ENCODE measurements at regions not wholly inside any gene's neighbourhood (a gene's known extent, or its start where the extent isn't known, plus 50 kb on each side); places are given as distances from the start of the nearest gene placed in this dataset.

DNA sequence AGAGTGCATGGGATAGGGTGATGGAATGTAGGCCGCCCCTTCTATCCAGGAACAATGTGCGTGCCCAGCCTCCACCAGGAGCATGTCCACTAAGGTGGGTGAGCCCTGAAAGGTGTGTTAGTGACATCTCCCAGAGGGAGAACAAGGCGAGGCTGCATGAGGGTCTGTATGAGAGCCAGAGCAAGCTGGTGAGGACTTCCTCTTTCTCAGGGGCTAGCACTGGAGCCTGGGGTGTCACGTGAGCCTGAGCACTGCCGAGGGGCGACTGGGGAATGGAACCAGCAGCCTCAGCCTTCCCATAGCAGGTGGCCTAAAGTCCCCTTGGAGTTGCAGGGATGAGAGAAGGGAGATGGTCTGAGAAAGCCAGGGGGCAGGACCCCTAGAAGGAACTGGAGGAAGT, 156.3 kb upstream of the COBL start:
- TF ChIP-seq, protein P1, sequence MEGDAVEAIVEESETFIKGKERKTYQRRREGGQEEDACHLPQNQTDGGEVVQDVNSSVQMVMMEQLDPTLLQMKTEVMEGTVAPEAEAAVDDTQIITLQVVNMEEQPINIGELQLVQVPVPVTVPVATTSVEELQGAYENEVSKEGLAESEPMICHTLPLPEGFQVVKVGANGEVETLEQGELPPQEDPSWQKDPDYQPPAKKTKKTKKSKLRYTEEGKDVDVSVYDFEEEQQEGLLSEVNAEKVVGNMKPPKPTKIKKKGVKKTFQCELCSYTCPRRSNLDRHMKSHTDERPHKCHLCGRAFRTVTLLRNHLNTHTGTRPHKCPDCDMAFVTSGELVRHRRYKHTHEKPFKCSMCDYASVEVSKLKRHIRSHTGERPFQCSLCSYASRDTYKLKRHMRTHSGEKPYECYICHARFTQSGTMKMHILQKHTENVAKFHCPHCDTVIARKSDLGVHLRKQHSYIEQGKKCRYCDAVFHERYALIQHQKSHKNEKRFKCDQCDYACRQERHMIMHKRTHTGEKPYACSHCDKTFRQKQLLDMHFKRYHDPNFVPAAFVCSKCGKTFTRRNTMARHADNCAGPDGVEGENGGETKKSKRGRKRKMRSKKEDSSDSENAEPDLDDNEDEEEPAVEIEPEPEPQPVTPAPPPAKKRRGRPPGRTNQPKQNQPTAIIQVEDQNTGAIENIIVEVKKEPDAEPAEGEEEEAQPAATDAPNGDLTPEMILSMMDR (IDR thresholded peaks at IDR 0.05; ENCODE audit: insufficient read depth, missing control alignments), result no peak
- DNase-seq (ENCODE audit: insufficient read length, low spot score) (no peak), FAIRE-seq (no peak)

DNA sequence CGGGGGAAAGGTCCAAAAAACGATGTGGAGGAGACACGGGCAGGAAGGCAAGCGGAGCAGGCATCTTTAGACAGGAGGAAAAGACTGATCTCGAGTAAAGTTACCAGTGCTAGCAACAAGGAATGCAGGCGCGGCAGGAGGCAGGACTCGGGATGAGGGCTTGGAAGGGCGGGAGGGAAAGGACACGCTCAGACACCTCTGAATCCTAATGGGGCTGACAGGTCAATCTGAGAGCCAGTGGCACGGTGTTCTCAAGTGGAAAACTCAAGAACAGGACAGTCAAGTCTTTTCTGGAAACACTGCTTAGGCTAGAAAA, 155.3 kb upstream of the COBL start:
- TF ChIP-seq, protein P1 (IDR thresholded peaks at IDR 0.05; ENCODE audit: insufficient read depth, missing control alignments), result no peak
- FAIRE-seq (no peak), DNase-seq (ENCODE audit: insufficient read length, low spot score) (no peak)

DNA sequence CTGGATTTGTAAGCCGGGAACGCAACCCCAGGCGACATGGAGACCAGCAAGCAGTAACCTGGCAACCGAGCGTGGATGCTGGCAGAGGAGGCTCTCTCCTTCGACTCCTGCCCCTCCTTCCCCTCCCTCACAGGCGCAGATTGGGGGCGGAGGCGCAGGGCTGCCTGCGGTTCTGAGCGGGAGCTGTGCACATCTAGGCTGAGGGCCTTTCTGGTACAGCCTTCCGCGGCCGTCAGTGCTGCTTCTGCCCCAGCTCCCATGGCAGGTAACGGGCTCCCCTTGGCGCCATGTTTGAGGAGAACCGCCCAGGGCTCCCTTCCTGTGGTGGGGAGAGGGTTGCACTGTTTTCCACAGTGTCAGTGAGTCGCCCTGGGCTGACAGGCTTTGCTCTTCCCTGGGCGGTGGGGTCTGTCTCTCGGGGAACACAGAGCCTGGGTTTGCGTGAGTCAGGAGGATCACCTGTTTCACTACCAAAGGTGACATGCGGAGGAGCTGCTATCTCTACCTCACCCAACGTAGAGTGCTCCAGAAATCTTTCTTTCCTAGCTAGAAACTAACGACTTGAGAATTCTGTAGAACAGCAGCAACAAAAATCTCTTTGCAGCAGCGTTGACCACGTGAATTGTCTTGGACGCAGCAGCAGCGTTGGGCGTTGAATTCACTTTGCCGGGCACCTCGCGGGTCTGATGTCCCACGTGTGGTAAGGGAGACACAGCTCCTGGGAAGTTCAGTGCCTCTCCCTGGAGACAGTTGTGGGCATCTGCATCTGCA, 154.8 kb upstream of the COBL start:
- FAIRE-seq (no peak), DNase-seq (ENCODE audit: insufficient read length, low spot score) (no peak)
- TF ChIP-seq, protein P1 (IDR thresholded peaks at IDR 0.05; ENCODE audit: insufficient read depth, missing control alignments), result no peak

DNA sequence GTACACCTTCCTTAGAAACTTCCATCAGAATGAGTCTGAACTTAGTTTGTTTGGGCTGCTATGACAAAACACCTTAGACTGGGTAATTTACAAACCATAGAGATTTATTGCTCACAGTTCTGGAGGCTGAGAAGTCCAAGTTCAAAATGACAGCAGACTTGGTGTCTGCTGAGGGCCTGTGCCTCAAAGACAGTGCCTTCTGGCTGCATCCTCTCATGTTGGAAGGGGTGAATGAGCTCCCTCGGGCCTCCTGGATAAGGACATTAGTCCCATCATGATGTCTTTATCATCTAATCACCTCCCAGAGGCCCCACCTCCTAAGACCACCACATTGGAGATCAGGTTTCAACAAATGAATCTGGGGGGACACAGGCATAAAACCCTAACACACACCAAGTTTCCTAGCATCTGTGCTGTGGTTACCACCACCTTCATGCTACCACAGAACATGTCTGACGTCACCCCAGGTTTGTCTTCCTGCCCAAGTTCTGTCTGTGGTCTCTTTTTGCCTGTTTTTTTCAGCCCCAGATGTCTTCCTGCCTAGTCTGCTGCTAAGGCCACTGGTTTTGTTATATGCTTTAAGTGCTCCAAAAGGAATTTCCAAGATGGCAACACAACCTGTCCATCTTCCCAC, 150.9 kb upstream of the COBL start:
- TF ChIP-seq, protein P1 (IDR thresholded peaks at IDR 0.05; ENCODE audit: insufficient read depth, missing control alignments), result no peak
- DNase-seq (ENCODE audit: insufficient read length, low spot score), result no peak
- FAIRE-seq, result no peak

DNA sequence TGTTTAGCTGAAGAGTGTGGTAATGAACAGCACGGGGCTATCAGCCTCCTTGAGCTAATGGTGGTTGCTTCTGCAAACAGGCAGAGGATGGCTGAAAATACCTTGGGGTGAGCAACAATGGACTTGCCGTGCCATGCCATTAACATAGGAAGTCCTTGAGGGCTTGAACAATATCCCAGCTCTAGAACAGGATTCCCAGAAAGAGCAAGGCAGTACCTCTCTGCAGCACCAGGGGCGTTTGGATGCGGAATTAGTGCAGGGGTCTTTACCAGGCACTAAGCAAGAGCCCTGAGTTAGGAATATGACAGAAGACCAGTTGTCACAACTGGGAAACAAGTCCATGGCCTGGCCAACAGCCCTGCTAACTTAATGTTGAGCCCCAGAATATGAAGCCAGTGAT, 143.2 kb upstream of the COBL start:
- TF ChIP-seq, protein P1 (IDR thresholded peaks at IDR 0.05; ENCODE audit: insufficient read depth, missing control alignments), result no peak
- FAIRE-seq, result no peak
- DNase-seq (ENCODE audit: insufficient read length, low spot score), result no peak

DNA sequence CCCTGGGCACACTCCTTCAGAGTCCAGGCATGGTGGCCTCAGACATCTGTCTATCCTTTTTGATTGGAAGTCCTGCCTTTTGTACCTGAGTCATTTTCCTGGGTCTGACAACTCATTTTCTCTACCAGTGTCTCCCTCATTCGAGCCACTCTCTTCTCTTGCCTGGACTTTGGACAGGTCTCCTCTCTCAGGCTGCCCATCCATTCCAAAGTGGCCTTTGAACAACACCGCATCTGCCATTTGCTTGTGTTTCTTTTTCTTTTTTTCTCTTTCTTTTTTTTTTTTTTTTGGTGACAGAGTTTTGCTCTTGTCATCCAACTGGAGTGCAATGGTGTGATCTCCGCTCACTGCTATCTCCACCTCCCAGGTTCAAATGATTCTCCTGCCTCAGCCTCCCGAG, 142.1 kb upstream of the COBL start:
- TF ChIP-seq, protein P1 (IDR thresholded peaks at IDR 0.05; ENCODE audit: insufficient read depth, missing control alignments), result no peak
- FAIRE-seq (no peak), DNase-seq (ENCODE audit: insufficient read length, low spot score) (no peak)

DNA sequence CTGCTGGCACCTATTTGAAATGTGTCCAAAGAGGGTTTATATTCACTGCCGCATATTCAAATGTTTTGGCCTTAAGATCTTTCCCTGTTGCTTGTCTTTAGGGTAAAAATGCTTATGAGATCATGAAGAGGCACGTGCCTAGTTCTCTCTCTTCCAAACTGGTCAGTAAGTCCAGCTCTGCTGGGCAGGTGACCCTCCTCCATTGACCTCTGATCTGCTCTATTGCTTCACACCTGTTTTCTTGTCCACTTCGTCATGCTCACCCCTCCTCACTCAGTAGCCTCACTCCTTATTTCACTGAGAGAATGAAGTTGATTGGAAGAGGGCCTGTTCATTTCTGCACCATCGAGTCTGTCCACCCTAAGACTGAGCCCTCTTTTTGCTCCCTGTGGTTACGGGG, 140.5 kb upstream of the COBL start:
- TF ChIP-seq, protein P1 (IDR thresholded peaks at IDR 0.05; ENCODE audit: insufficient read depth, missing control alignments), result no peak
- FAIRE-seq (no peak), DNase-seq (ENCODE audit: insufficient read length, low spot score) (no peak)

Measured in D721Med (cell line).